OCI-LY3 (cell line): ENCODE measurements at regions not wholly inside any gene's neighbourhood (a gene's known extent, or its start where the extent isn't known, plus 50 kb on each side); places are given as distances from the start of the nearest gene placed in this dataset.
"Not testable (repeated sequence)": the region's sequence is repeated elsewhere in the genome, so short reads cannot be mapped to it uniquely, and the experiment has no call there.

Experiments used
- H2AFZ ChIP-seq: fragments of 200-600, 300-600 bp; shearing (Covaris generic); 2 replicates; pipeline ENCODE4 v1.6.0; 2014; ENCODE audit warnings: antibody characterized with exemption, low read depth, low read length
- H3K27ac ChIP-seq: fragments of 200-600, 300-600 bp; sonication (generic); 2 replicates; pipeline ENCODE4 v1.5.1; 2014; ENCODE audit warnings: mild to moderate bottlenecking, low read length, moderate library complexity, mixed read lengths
- H3K27me3 ChIP-seq: fragments of 200-600, 300-600 bp; sonication (generic); 2 replicates; pipeline ENCODE4 v1.6.1; 2014; ENCODE audit warnings: low read depth, low read length, mixed read lengths
- H3K36me3 ChIP-seq: fragments of 200-600, 300-600 bp; sonication (generic); replicated peaks from 2 replicates; pipeline ENCODE3; 2014; ENCODE audit warnings: low read depth, low read length, mixed read lengths
- H3K4me1 ChIP-seq: fragments of 300-600, 200-600 bp; sonication (generic); 2 replicates; pipeline ENCODE4 v1.6.1; 2014; ENCODE audit warnings: low read length, mixed read lengths
- H3K4me2 ChIP-seq: fragments of 200-600, 300-600 bp; sonication (generic); 2 replicates; pipeline ENCODE4 v1.6.1; 2014; ENCODE audit warnings: low read length, mixed read lengths
- H3K4me3 ChIP-seq: fragments of 300-600, 200-600 bp; sonication (generic); 2 replicates; pipeline ENCODE4 v1.5.1; 2014; ENCODE audit warnings: antibody characterized with exemption, mild to moderate bottlenecking, low read length, moderate library complexity
- H3K79me2 ChIP-seq: fragments of 300-600, 200-600 bp; shearing (Covaris generic); 2 replicates; pipeline ENCODE4 v1.6.1; 2014; ENCODE audit warnings: mild to moderate bottlenecking, low read length, mixed read lengths
- H3K9ac ChIP-seq: fragments of 300-600, 200-600 bp; shearing (Covaris generic); 2 replicates; pipeline ENCODE4 v1.6.0; 2014; ENCODE audit warnings: mild to moderate bottlenecking, low read length, moderate library complexity
- H3K9me3 ChIP-seq: fragments of 200-600, 300-600 bp; shearing (Covaris generic); 2 replicates; pipeline ENCODE4 v1.6.1; 2014; ENCODE audit warnings: low read length, mixed read lengths; ENCODE audit not compliant: insufficient read depth
- H4K20me1 ChIP-seq: fragments of 200-600, 300-600 bp; sonication (generic); 2 replicates; pipeline ENCODE4 v1.6.1; 2016; ENCODE audit warnings: low read length, mixed read lengths; ENCODE audit not compliant: insufficient read depth
- CTCF ChIP-seq: fragments of 200-600, 300-600 bp; sonication (generic); IDR thresholded peaks from 2 replicates; pipeline ENCODE4 v1.5.1; 2014; ENCODE audit warnings: antibody characterized with exemption, low read length, low read depth
- EZH2phosphoT487 ChIP-seq: fragments of 200-600 bp; shearing (Covaris generic); IDR thresholded peaks from 2 replicates; pipeline ENCODE4 v1.6.1; 2018; ENCODE audit warnings: antibody characterized with exemption, mixed run types, low read depth

- H3K27ac ChIP-seq = no peak overlapping the region
- no peak for TF ChIP-seq CTCF
- TF ChIP-seq EZH2phosphoT487 = no peak
- H3K79me2 ChIP-seq = no peaks in the 10 kb centered on the region
- H3K9ac ChIP-seq = no peak overlapping the region
- H2AFZ ChIP-seq = no peak overlapping the region
- H3K4me1 ChIP-seq = peaks cover 12% of the 10 kb centered on the region
- H3K36me3 ChIP-seq = no peaks in the 10 kb centered on the region
- H3K4me3 ChIP-seq = no peak overlapping the region
- H3K9me3 ChIP-seq = no peaks in the 10 kb centered on the region
- H4K20me1 ChIP-seq = no peaks in the 10 kb centered on the region
- no peak overlapping the region for H3K4me2 ChIP-seq
- no peaks in the 10 kb centered on the region for H3K27me3 ChIP-seq
Measured at GRCh38 chr6:112936079-112936472, 588.9 kb downstream of the RFPL4B start.

- Histone ChIP-seq H3K27ac (no peak overlapping the region), H2AFZ (no peak overlapping the region), H3K4me1 (peaks cover 12% of the 10 kb centered on the region), H3K27me3 (no peaks in the 10 kb centered on the region), H3K79me2 (no peaks in the 10 kb centered on the region), H3K4me3 (no peak overlapping the region), H4K20me1 (no peaks in the 10 kb centered on the region), H3K4me2 (no peak overlapping the region), H3K36me3 (no peaks in the 10 kb centered on the region), H3K9me3 (no peaks in the 10 kb centered on the region), H3K9ac (no peak overlapping the region)
- TF ChIP-seq CTCF = no peak
- TF ChIP-seq EZH2phosphoT487 = no peak
Measured at GRCh38 chr6:112936504-112936903, 589.4 kb downstream of the RFPL4B start.

GRCh38 chr6:112937690-112938089 lies 590.6 kb downstream of the RFPL4B start:
- not testable (repeated sequence) for H2AFZ ChIP-seq

GRCh38 chr6:112938650-112939049 lies 591.5 kb downstream of the RFPL4B start:
- no peaks in the 10 kb centered on the region for H3K79me2 ChIP-seq
- no peak for TF ChIP-seq EZH2phosphoT487
- TF ChIP-seq CTCF = no peak
- H4K20me1 ChIP-seq = no peaks in the 10 kb centered on the region
- peaks cover 12% of the 10 kb centered on the region for H3K4me1 ChIP-seq
- H3K27me3 ChIP-seq = no peaks in the 10 kb centered on the region
- no peaks in the 10 kb centered on the region for H3K36me3 ChIP-seq
- H2AFZ ChIP-seq = no peak overlapping the region
- no peak overlapping the region for H3K4me2 ChIP-seq
- H3K27ac ChIP-seq = no peak overlapping the region
- H3K4me3 ChIP-seq = no peak overlapping the region
- H3K9me3 ChIP-seq = no peaks in the 10 kb centered on the region
- no peak overlapping the region for H3K9ac ChIP-seq

More at GRCh38 chr6:112937690-112938089, 590.6 kb downstream of the RFPL4B start:
- not testable (repeated sequence) for H3K9ac ChIP-seq, H3K4me3 ChIP-seq, H3K9me3 ChIP-seq, H3K79me2 ChIP-seq, H3K27ac ChIP-seq, H4K20me1 ChIP-seq, H3K36me3 ChIP-seq, H3K4me2 ChIP-seq, H3K27me3 ChIP-seq
- H3K4me1 ChIP-seq = peaks cover 12% of the 10 kb centered on the region

- peaks cover 12% of the 10 kb centered on the region for H3K4me1 ChIP-seq
- H3K36me3 ChIP-seq = no peaks in the 10 kb centered on the region
- no peaks in the 10 kb centered on the region for H4K20me1 ChIP-seq
- no peaks in the 10 kb centered on the region for H3K79me2 ChIP-seq
- H3K27me3 ChIP-seq = no peaks in the 10 kb centered on the region
- no peaks in the 10 kb centered on the region for H3K9me3 ChIP-seq
- no peak overlapping the region for H3K9ac ChIP-seq
- H3K4me2 ChIP-seq = no peak overlapping the region
- no peak overlapping the region for H3K4me3 ChIP-seq
- TF ChIP-seq EZH2phosphoT487 (no peak), CTCF (no peak)
- no peak overlapping the region for H3K27ac ChIP-seq
- H2AFZ ChIP-seq = no peak overlapping the region
Measured at GRCh38 chr6:112939563-112939962, 592.4 kb downstream of the RFPL4B start.
